C1 segment of cervical spinal cord (tissue), 14 donors: ENCODE measurements at regions not wholly inside any gene's neighbourhood (a gene's known extent, or its start where the extent isn't known, plus 50 kb on each side); places are given as distances from the start of the nearest gene placed in this dataset.
A peak's percentile ranks its signal among the peaks of the same experiment; 100 is the strongest.

Experiments used
- DNase-seq, 14 donors: peaks; one replicate each; lab custom pipeline; 2025; lab: John Stamatoyannopoulos, UW

- no peak for DNase-seq
Measured at GRCh38 chr2:29974086-29974485, 52.7 kb upstream of the ALK start.

DNA sequence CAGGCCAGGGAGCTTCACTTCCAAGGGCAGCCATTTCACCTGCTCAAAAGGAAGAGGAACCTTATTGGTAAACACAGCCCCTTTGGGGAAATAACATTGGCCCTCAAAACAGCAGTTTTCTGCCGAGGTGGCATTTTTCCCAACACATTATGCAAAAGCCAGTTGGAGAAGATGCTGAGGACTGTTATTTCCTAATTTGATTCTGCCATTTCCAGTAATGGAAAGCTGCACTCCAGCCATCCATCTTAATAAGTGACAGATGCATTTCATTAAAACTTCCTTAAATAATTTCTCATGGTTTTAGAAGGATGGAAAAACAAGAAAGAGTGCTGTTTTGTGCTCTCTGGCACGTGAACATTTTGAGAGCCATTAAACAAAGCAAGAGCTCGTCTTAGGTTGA is 55.9 kb upstream of the ALK start:
- DNase-seq, result no peak

GRCh38 chr2:29981402-29981801 is 60.0 kb upstream of the ALK start:
- DNase-seq, result no peak

DNA sequence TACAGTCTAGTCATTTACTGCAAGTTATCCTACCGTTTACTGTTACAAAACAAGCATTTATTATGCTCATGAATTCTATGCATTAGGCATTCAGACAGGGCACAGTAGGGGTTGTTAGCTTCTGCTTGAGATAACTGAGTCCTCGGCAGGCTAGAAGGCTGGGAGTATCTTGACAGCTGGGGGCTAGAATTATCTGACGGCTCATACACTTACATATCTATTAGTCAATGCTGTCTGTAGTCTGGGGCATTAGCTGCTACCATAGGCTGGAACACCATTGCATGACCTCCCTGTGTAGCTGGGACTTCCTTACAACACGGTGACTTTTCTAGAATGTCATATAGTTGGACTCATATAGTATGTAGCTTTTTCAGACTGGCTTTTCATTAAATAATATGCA is 61.9 kb upstream of the ALK start:
- no peak for DNase-seq

- no peak for DNase-seq
Measured at GRCh38 chr2:29987146-29987545, 65.8 kb upstream of the ALK start.

- DNase-seq, result no peak
Measured at GRCh38 chr2:29990129-29990528, 68.7 kb upstream of the ALK start.

DNA sequence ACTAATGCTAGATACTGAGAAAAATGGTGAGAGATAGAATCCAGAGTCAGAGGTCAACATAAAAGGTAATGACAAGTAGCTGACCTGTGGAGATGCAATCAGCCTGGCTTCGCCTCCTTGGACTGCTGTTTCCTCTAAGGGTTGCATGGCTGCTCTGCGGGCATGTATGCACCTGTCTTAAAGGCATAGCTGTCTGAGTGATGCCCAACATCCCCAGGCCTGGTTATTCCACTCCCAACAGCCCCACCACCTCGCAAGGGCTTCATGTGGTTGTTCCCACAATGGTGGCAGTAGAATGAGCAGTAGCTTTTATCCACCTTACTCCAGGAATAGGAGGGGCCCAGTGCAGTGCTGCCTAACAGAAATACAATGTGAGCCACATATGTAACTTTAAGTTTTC is 69.7 kb upstream of the ALK start:
- DNase-seq, result no peak

GRCh38 chr2:29995241-29995640 is 73.9 kb upstream of the ALK start:
- DNase-seq, result no peak

DNA sequence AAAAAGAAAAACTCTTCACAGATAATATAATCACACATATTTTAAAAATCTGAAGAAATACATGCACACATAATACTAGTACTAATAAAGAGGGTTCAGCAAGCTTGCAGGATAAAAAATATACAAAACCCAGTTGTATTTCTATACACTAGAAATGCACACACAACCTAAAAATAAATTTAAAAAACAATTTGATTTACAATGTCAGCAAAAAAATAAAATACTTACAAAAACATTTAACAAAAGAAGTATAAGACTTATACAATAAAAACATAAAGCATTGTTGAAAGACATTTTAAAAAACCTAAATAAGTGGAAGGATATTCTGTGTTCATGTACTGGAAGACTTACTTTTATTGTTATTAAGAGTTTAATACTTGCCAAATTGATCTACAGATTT is 81.7 kb upstream of the ALK start:
- no peak for DNase-seq

DNA sequence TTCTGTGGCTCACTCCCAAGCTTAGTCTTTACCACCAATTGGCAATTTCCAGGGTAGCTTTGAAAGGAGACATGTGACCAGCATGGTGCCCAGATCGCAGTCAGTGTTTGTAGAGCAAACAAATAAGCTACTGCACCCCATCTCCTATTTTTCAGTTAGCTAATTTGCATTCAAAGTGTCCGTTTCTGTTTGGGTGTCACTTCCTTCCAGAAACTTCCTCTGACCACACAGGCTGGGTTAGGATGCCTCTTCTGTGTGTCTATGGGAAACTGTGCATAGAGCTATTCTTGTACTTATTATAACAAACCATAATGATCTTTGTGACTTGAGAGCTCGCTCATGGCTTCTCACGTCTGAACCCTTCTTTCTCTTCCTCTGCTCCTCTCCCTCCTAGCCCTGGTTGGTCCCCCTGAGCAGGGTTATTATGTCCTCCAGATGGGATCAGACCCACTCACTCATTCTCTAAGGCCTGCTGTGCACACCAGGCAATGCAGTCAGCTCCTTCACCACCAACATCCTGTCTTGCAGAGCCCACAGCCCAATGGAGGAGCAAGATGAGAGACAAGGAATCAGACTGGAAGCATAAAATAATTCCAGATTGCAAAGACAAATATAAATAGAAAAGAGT is 101.2 kb upstream of the ALK start:
- DNase-seq, result no peak

DNA sequence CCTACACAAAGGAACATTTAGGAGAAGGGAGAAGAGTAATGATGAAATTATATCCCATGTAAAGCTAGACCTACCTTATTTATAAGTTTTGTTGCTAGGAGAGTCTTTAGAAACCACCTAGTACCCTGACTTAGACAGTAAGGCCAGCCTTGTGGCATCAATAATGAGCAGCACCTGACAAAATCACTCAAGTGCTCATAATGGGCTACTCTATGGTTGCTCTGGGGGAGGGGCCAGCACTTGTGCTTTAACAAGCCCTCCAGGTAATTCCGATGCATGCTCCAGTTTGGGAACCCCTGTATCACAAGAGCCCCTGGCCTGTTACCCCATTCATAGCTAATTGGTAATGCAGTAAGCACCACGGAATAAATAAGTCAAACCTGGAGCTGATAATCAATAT is 102.9 kb upstream of the ALK start:
- DNase-seq, result no peak

- DNase-seq, result peak in 8 of 14 donors; percentile 19 to 74 (median 38)
Measured at GRCh38 chr2:30026091-30027055, 105.0 kb upstream of the ALK start.

GRCh38 chr2:30029804-30030203 is 108.4 kb upstream of the ALK start:
- DNase-seq, result no peak

GRCh38 chr2:30030361-30030760 is 109.0 kb upstream of the ALK start:
- peak in 1 of 14 donors; percentile 3 for DNase-seq

DNA sequence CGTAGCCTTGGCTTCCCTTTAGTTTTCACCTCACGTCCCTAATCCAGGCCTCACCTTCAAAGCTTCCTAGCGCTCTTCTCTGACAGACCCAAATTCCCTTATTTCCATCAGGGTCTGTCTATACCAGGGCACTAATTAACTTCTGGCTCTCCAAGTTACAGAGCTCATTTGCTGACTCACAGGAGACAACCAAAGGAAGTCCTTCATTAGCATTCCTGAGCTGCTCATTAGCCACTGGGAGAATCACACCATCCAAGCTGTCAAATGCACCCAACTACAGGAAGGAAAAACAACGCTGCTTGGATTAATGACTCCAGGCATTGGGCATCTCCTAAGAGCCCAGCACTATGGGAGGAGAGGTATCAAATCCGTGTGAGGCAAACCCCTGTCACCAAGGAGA is 109.8 kb upstream of the ALK start:
- no peak for DNase-seq

GRCh38 chr2:30034052-30034775 is 112.6 kb upstream of the YPEL5 start:
- DNase-seq, result no peak

GRCh38 chr2:30037016-30037415 is 109.8 kb upstream of the YPEL5 start:
- peak in 1 of 14 donors; percentile 13 for DNase-seq

GRCh38 chr2:30038419-30038818 is 108.4 kb upstream of the YPEL5 start:
- no peak for DNase-seq

DNA sequence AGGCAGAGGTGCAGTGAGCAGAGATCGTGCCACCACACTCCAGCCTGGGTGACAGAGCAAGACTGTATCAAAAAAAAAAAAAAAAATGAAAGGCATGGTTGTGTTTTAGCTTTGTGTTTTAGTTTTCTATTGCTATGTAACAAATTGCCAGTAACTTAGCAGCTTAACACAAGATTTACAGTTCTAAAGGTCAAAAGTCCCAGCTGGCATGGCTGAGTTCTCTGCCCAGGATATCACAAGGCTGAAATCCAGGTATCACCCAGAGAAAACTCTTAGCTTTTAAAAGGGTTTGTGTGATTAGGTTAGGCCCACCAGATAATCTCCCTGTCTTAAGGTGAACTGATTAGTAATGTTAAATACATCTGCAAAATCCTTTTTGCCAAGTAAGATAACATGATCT is 107.7 kb upstream of the YPEL5 start:
- DNase-seq, result no peak

- no peak for DNase-seq
Measured at GRCh38 chr2:30040147-30040546, 106.7 kb upstream of the YPEL5 start.

- DNase-seq, result no peak
Measured at GRCh38 chr2:30041884-30042283, 104.9 kb upstream of the YPEL5 start.

DNA sequence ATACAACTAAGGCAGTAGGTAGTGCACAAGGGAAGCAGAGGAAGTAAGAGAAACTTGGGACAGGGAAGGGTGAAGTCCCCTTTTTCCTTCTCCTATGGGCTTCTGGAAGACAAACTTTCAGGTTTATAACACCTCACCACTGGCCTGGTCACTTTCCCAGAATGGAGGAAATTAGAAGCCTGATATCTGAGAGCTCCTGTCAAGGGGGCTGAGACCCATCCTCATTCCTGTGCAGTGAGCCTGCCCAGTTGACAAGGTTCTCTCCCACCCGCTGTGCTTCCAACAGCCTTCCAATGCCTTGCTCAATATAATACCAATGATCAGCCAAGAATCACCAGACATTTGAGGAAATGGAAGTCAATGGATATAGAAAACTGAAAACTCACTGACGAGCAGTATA is 100.4 kb upstream of the YPEL5 start:
- DNase-seq, result no peak
